Hematopoietic multipotent progenitor cell treated with erythropoietin and hydrocortisone succinate and interleukin-3 and kit ligand, for 15 days (in vitro differentiated cells): ENCODE measurements at regions not wholly inside any gene's neighbourhood (a gene's known extent, or its start where the extent isn't known, plus 50 kb on each side); places are given as distances from the start of the nearest gene placed in this dataset.

Experiments used
- DNase-seq: peaks from one replicate; pipeline ENCODE4 v3.0.0-alpha.2; 2015; ENCODE audit warnings: low spot score

GRCh38 chr4:13126976-13127910, 356.9 kb downstream of the RAB28 start:
- DNase-seq: no peak

DNA sequence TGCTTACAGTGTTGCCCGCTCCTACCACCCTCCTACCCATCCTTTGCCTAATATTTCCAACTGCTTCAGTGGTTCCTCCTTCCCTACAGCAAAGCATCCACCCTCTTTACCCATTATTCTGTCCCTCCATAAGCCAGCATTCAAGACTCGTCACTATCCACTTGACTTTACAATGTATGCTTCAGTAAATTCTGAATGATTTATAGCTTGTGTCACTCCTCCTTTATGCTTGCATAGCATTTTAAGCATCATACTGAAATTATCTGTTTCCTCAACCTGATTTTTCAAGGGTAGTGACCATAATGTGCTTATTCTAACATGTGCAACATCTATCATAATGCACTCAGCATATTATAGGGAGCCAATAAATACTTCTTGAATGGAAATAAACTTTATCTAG, 365.5 kb downstream of the RAB28 start:
- no peak for DNase-seq

- DNase-seq: no peak
Observed at GRCh38 chr4:13117185-13117584, 367.0 kb downstream of the RAB28 start.

GRCh38 chr4:13112030-13112429, 372.1 kb downstream of the RAB28 start:
- DNase-seq: no peak

DNA sequence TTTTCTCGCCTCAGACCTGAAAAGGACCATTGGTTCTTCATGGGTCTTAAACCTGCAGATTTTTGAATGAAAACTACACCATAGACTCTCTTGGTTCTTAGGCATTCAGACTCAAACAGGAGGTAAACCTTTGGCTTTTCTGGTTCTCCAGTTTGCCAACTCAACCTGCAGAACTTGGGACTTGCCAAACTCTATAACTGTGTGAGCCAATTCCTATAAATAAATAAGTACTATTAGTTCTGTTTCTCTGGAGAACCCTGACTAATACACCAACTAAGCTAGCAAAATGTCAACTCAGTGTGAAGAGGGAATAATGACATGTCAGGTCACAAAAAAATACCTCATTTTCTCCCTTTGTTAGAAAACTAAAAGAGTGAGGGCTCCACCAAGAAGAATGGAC, 374.6 kb downstream of the RAB28 start:
- DNase-seq: no peak

DNA sequence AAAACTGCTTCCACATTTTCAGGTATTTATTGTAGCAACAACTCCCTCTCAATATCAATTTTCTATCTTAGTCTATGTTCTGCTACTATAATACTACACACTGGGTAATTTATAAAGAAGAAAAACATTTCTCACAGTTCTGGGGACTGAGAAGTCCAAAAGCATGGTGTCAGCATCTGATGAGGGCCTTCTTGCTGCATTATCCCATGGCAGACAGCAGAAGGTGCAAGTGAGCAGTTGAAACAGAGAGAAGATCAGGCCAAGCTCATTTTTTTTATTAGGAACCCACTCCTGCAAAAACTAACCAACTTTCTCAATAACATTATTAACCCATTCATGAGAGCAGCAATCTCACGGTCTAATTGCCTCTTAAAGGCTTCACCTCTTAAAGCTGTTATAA, 376.0 kb downstream of the RAB28 start:
- no peak for DNase-seq

GRCh38 chr4:13103382-13104015, 380.6 kb downstream of the RAB28 start:
- no peak for DNase-seq

DNA sequence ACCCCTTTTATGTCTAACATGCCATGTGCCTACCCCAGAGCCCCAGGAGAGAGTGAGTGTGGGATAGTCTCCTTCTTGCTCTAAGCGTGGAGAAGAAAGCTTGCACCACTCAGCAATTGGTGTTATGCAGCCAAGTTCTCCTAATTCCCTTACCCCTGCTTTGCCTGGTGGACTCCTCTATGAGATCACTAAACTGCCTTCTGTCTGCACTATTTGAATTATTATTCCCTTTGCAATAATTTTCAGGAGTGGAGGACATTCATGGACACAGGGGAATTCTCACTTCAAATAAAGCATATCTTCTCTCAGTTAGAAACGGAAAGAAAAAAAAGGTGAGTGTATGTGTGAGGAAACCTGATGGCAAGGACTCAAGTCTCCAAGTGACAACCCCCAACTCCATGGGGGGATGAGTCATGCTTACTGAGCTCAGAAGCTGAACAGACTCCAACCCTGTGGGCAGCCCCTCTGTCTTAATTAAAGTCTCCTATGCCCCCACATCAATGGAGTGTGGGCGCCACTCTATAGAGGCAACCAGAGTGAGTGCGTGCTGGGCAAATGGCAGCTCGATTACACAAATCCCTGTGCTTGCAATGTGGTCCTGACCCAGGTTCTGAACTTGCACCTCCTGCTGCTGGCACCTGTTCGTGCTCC, 381.9 kb downstream of the RAB28 start:
- no peak for DNase-seq

GRCh38 chr4:13097971-13098370, 386.2 kb downstream of the RAB28 start:
- no peak for DNase-seq

DNA sequence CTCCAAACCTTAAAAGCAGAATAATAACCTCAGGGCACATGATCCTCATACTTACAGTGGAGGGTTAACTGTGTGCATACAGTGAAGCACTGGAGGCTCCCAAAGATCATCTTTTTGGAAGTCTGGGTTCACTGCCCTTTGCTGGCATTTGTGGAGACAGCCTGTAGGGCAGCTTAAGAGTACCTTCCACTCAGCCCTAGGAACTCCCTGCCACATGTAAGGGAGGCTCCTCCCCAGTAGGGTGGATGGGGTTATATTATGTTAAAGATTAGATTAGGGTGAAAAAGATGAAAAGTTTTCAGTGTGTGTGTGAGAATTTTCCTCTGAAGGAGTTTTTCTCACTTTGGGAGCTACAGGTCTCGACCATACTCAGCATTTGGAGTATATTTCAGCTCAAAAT, 388.4 kb downstream of the RAB28 start:
- no peak for DNase-seq

- DNase-seq: no peak
Observed at GRCh38 chr4:13093170-13093569, 391.0 kb downstream of the RAB28 start.

DNA sequence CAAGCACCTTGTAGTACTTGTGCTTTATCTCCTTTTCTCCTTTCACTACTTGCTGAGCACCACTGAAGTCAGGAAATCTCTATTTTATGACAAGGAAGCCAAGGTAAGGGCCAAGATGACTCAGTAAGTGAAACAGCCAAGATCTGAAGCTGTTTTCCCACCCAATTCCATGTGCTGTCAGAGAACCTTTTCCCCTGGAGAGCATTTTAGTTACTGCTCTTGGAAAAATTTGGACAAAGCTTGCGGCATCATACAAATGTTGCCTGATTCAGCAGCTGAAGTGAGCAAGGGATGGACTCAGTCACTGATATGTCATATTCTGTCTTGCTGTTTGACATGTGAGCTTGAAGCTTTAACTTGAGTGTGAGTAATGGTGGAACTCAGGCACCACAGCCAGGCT, 391.4 kb downstream of the RAB28 start:
- no peak for DNase-seq

DNA sequence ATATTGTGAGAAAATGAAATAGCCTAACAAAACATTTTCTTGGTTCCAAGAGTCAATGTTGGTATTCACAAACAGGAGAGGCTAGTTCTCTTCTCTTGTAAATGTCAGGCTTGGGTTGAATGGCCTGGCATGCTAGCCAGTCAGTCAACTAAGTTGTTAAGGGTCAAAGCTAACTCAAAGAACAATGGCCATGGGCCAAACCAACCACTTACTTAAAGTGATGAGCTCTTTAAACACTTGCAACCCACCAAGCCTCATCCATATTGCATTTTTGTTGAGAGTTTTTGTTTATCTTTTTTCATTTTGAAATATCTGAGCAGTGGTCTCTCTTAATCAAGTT, 394.5 kb downstream of the RAB28 start:
- DNase-seq: no peak

DNA sequence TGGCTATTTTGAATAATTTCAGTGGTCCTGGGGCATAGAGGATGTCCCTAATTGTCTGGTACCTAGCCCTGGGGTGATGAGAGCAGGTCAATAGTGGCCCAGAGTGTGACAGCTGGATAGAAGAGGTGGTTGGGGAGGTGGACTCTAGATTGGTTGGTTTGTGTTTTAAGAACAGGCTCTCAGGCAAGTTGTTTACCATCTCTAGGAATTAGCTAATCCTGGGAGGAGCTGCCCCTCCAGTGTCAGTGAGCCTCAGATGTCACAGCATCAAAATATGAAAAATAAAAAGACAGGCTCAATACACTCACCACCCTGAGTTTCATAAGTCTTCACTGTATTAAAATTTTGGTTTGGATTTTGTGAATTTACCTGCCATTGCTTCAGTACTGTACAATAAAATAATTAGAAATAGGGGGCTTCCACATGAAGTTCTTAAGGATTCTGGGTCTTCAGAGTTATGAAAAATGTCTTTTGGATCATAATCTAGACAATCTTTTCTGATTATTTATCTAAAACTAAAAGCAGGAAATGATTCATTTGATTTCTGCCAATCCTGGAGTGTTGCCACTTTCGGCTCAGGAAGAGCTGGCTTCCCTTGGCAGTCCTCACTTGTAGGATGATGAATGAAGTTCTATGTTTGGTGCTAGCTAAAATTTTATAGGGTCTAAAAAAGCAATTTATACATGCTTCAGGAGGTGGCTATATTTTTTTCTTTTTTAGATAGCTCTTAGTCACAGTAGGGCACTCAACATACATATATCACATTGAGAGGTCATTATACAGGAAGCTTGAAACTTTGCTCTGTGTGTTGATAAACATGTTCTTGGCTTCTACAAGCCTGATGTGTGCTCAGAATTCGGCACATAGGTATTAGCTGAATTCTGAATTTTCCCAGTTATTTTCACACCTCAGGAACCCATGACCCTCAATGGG, 395.1 kb downstream of the RAB28 start:
- DNase-seq: no peak

- no peak for DNase-seq
Observed at GRCh38 chr4:13087041-13087440, 397.1 kb downstream of the RAB28 start.

GRCh38 chr4:13084210-13084609, 399.9 kb downstream of the RAB28 start:
- DNase-seq: no peak

GRCh38 chr4:13081830-13082229, 402.3 kb downstream of the RAB28 start:
- no peak for DNase-seq

GRCh38 chr4:13067077-13067476, 417.1 kb downstream of the RAB28 start:
- no peak for DNase-seq

- DNase-seq: no peak
Observed at GRCh38 chr4:13059019-13059418, 425.1 kb downstream of the RAB28 start.

DNA sequence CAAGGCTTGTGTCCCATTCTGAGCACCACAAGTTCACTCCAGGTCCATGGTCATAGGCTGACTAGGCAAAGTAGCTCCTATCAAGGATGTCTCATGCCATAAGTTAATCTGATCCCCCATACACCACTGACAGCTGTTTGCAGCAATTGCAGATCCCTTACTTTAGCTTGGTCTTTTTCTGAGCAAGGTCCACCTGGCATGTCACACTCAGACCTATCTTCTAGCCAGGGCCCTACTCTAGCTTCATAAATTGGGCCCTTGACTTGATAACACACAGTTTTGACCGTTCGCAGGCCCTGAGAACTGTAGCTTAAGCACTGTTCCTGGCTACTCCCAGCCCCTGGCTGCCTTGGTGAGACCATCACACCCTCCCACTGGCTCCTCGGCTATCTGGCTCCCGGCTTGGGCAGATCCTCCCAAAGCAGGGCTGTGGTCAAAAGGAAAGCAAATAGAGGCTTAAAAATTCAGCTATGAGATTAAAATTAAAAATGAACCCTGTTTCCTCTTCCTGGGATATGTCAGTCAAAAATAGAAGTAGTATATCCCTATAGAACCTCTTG, 427.4 kb downstream of the RAB28 start:
- DNase-seq: no peak

DNA sequence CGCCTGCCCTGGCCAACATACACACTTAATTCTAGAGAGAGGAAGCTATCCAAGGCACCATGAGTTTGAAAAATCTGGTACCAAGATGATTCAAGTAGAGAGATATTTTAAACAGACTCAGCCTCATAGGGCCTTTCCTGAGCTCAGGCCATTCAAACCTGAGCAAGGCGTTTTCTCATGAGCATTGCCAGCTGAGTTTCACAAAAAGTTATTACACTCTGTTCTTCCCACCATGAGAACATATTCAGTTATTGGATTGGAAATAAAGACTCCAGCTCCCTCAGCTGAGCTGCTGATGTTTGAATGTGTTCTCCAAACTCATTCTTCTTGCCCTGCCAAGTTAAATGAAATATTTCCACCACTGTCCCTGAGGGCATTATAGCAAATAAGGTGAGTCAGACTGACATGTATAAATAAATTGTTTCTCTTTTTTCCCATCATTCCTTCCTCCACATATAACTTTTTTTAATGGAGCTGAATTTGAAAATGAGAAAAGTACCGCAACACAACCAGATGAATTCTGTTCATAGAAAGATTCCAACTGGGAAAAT, 429.6 kb downstream of the RAB28 start:
- no peak for DNase-seq
